TTC549 (cell line): ENCODE measurements at regions not wholly inside any gene's neighbourhood (a gene's known extent, or its start where the extent isn't known, plus 50 kb on each side); places are given as distances from the start of the nearest gene placed in this dataset.
"Not testable (repeated sequence)": the region's sequence is repeated elsewhere in the genome, so short reads cannot be mapped to it uniquely, and the experiment has no call there.

Experiments
- FAIRE-seq: peaks from 2 replicates; lab custom pipeline; 2012; peaks lifted over from hg19 to GRCh38; lab: Jason Lieb, UNC

DNA sequence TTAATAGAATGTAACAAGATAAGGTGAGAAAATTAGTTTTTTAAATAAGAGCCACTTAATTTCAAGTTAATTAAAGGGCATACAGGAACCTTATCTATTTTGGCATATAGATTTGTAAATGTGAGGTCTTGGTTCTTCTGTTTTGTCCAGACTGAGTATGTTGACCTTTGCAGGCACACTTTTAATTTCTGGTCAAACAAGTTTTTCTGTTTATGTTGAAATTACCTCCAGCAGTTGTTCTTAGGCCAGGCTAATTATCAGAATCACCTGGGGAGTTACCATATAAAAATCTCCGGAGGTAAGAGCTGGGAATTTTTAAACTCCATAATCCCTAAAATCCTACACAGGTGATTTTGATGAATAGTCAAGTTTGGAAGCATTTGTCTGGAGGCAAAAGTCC is 227.4 kb upstream of the ANKRD50 start:
- no peak for FAIRE-seq

DNA sequence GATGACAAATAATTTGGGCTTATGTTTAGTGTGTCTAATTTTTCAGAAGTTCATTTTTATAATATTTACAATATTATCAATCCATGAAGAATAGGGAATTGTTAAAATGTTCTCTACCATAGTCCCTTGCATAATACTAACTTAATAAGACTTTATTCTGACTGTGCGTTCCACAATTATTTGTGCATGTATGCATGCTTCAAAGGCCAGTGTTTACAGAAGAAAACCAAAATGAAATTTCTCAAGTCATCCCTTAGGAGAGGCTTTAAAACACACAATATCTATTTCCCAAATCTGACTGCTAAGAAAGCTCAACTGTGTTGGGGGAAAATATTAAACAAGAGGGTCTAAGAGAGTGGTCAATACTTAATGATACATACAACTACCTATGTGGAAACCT is 226.3 kb upstream of the ANKRD50 start:
- FAIRE-seq = no peak

DNA sequence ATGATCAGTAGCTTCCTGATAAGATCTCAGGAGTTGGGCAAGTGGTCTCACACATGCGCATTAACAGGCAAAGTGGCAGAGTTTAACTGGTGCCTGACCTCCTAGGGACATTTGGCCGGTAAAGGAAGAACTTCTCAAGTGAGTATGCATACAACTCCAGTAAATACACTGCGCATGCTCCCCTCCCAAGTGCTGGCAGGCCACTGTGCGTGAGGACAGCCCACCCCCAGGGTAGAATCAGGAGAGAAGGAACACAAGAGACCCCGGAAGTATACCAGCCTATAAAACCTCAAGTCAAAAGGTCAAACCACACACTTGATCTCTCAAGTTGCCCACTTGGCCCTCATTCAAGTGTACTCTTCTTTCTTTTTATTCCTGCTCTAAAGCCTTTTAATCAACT is 225.5 kb upstream of the ANKRD50 start:
- no peak for FAIRE-seq

DNA sequence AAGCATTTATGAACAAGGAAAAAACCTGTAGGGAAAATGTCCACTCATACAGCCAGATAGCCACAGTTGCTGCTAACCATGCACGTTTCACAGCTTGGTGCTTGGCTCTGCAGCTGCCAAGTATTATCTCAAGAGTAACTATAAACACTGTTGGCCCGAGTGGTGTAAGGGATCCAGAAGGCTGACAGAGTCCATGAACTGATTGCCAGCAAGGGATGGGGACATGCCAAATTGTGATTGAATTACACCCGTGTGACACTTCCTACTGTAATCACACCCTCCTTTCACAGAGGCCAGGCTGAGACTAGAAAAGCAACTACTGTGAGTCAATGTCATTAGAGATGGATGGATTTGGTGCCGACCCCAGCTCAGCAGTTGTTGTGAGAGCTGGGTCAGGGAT is 223.9 kb upstream of the ANKRD50 start:
- no peak for FAIRE-seq

DNA sequence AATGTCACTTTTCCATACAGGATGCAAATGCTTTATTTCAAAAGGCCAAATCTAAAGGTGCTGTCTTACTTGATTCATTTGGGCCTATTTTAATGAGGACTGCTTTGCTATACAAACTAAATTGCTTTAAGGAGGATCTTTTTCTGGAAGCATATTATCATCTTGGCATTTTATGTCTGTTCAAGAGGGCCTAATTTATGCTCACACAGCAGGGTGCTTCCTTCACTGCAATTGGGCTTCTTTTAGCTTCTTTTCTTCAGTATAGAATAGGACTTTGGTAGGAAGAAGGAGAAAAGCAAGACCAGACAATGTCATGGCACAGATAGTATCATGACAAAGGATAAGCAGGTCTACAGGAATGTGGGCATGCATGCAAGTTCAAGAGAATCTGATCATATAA is 222.4 kb upstream of the ANKRD50 start:
- FAIRE-seq = no peak

DNA sequence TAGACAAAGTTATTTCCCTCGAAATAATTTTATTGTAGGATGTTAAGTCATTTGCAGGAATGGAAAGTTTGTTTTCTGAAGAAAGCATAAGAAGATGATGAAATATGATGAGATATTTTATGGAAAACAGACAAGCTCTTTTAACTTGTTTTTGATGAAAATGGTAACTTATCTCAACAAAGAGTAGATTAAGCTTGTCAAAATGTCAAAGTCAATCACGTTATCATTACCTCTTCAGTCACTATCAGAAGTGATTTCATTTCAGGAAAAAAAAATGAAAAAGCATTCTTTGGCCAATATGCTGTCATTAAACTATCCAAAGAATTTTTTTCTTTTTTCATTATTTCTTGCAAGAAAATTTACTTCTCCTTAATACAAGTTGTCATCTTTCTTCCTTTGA is 221.0 kb upstream of the ANKRD50 start:
- no peak for FAIRE-seq

DNA sequence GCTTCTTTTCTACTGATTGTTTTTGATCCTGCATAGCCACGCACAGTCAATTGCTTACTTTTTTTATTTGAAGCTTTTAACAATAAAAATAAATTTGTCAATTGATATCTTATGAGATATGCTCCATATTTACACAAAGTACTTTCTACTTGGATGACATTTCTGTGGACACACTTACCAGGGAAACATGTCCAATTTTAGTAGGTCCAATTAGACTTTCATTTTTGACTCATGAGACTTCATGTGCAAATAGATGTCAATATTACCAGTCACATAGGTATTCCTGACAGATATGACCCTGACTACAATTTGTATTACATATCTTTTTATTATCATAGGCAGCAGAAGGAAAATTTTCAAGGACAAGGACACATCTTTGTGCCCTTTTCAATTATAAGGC is 219.9 kb upstream of the ANKRD50 start:
- no peak for FAIRE-seq

DNA sequence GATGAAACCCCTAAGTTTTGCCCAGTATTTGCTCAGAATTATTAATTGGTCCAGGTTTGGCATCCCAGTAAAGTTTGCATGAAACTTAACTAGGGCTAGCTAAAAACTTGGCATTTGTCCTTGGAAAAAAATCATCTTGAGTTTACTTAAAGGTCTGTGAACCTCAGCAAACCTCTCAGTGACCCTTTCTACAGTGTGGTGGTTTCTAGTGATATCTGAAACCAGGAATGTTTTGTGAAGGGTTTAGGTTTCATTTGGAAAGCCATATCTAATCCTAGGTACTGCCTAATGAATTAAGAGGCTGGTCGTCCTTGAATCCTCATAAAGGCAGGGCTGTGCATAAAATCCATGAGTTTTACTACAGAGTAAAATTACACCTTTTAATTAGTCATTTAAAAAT is 218.5 kb upstream of the ANKRD50 start:
- FAIRE-seq = no peak

DNA sequence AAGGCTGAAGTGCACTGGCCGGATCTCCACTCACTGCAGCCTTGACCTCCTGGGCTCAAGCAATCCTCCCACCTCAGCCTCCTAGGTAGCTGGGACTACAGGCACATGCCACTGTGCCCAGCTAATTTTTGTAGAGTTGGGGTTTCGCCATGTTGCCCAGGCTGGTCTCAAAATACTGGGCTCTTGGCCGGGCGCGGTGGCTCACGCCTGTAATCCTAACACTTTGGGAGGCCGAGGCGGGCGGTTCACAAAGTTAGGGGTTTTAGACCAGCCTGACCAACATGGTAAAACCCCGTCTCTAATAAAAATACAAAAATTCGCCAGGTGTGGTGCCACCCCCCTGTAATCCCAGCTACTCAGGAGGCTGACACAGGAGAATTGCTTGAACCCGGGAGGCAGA is 210.2 kb upstream of the ANKRD50 start:
- not testable (repeated sequence) for FAIRE-seq

DNA sequence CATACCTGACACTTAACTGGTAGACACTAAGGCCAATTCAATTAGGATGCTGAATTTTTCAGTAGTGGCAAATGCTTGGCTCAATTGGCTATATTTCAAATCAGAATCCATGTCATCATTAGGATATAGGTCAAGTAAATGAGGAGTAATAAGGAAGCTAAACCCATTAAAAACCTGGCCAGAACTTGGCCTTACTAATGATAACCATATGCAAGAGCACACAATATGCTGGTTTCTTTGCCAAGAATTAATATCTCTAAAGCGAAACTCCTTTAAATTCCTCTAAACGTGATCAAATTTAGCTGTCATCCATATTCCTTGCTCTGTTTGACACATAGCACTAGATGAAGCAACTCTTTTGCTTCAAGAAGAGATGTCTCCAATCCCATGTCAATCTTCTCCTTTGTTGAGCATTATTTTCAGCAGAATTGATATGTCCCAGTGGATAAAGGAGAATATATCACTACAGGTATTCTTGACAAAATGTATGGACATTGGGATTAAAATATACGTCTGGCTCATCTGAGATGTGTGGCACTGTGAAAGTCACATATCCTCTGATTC is 206.1 kb upstream of the ANKRD50 start:
- no peak for FAIRE-seq

DNA sequence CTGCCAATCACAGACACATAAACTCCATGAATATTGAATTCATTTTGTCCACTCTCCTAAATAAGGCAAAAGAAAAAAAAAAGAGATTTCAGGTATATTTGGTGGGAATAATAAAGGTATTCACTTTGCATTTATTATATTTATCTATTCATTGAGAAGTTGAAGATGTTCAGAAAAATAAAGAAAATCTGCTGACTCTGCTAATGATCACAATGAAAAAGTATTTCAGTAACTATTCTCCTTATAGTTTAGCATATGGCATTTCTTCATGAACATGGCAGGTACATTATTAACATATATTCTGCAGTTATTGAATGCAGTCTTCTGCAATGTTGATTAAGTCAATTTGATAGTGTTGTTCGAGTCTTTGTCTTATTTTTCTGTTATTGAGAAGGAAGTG is 202.5 kb upstream of the ANKRD50 start:
- FAIRE-seq = no peak

DNA sequence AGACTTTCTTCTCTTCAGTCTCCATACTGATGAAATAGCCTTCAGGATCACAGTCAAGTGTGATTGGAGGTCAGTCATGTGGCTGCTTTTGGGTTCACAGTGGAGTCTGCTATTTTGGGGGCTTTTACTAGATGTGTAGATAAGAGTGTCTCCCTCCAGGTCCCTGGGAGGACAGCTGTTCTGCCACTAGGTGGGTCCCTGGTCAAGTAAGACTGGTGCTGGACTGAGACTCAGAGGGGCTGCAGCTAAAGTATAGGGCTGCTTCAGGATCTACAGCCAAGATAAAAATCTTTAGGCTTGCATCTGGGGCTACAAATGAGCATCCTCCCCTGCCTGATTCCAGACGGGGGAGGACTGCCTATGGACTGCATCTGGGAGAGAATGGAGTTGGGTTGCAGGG is 200.7 kb upstream of the ANKRD50 start:
- FAIRE-seq = no peak

DNA sequence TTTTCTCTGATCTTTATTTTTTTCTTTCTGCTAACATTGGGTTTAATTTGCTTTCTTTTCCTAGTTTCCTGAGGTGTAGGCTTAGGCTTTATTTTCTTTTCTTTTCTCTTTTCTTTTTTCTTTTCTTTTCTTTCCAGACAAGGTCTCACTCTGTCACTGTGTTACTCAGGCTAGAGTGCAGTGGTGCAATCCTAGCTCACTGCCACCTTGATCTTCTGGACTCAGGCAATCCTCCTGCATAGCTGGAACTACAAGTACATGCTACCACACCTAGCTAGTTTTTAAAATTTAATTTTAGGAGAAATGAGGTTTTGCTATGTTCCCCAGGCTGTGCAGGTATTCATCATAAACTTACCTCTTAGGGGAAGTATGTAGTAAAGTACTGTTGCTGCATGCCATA is 197.8 kb upstream of the ANKRD50 start:
- FAIRE-seq = no peak

DNA sequence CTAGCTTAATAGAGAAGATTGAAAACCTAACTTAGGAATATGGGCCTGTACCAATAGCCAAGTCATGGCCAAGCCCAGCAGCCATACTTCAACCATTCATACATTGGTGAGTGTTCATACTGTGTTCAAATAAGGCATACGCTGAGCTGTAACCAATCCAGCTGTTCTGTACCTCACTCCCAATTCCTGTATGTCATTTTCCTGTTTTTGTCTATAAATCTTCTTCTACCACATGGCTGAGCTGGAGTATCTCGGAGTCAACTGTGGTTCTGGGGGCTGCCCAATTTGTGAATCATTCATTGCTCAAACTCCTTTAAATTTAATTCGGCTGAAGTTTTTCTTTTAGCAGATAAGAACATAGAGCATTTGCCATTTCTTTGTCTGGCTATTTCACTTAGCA is 195.3 kb upstream of the ANKRD50 start:
- FAIRE-seq = no peak

DNA sequence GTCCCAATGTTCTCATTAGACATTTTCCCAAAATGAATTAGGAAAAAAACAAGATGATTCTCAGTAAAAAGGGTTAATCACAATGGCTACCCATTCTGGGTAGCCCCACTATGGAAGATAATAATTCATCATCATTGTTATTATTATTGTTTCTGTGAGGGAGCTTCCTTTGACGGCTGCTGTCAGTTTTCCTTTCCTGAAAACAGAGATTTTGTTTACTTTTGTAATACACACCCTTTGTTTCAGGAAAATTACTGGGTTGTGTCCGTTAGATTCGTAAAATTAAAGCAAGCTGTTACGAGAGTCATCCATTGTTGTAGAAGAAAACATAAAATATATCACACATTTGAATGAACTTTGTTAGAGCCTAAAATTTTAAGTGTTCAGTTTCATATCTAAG is 192.9 kb upstream of the ANKRD50 start:
- FAIRE-seq = no peak

DNA sequence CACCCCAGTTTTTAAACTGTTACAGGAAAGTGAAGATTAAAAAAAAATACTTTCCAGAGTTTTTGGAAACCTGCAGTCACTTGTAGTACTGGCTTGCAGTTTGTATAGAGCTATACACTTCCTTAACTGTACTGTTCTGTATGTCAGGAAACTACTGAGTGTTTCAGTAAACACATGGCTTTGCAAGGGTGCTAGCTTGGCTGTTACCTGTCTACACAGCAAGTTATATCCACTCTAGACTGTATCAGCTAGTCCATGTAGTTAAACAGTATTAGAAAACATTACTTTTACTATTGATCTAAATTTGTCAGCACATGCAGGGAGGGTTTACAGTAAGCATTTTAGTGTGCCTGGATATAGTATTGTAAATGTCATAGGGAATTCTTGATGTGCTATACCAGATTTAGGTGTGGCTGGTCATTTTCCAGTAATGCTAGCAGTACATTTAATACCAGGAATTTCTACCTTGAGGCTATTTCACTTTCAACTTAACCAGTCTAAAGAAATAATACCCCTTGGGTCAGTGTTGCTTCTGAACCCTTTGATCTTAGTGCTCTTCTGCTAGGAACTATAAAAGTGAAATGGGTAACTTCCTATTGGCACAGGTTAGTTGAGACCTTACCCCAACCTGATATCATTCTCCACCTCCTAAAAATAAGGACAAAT is 192.3 kb upstream of the ANKRD50 start:
- no peak for FAIRE-seq

DNA sequence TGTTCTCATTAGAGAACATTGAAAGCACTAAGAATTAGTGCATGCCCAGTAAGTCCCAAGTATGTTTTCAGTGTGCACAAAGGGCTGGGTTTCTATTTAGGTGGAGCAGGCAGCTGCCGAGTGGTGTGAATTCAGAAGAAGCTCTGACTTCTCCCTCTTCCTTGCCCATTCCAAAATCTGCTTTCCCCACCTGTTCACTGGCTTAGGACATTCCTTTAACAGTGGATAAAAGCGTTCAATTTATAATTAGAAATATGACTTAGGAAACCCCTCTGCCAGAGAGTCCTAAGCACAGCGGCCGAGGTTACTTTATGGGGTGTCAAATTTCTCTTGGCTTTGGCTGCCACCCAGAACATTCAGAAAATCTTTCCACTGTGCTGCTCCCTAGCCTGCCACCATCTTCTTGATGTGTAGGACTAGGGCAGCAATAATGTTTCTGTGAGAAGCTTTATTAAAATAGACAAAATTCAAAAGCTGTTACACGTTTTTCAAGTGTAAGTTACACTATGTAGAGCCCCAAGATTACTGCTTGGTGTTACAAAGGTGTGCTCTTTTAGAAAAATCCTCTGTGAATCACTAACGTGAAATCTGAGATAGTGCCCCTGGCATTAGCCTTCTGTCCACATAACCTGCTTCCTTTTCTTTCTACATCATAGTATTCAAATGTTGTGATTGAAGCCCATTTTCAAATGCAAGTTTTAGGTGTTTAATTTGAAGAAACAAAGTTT is 191.6 kb upstream of the ANKRD50 start:
- FAIRE-seq = no peak

DNA sequence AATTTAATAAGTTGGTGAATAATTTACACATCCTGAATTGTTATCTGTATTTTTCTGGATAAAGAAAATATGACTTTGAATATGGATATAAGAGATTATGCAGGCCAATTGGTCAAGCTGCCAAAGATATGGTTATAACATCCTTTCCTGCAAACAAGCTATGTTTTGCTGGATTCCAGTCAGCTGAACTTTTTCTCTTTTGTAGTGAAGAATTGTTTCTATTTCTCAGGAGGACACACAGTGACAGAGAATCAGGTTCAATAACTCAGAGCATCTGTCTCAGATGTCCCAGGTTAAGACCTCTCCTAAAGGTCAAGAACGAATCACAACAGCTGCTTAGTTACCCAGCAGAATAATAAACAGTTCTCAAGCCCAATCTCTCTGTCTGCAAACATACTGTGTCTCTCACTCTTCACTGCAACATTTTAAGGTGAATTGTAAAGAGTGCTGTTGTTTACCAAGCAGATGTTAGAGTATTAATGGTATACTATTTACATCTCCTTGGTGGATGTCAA is 189.5 kb upstream of the ANKRD50 start:
- FAIRE-seq = no peak

DNA sequence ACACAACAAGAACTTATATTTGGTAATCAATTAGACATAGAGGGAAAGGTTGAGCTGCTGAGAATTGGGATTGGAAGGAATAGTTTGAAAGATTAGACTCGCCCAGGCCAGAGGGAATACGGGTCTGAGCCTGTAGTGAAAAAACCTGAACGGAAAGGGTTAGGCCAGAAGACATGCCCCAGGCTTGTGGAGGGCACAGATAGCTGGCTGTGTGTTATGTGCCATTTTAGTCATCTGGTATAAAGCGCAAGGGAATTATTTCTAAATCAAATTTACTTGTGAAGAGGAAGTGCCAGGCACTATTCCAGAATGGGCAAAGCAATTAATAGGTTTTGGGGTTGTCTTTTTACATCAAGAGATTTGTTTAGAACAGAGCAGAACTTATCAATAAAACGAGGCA is 187.5 kb upstream of the ANKRD50 start:
- FAIRE-seq = no peak

DNA sequence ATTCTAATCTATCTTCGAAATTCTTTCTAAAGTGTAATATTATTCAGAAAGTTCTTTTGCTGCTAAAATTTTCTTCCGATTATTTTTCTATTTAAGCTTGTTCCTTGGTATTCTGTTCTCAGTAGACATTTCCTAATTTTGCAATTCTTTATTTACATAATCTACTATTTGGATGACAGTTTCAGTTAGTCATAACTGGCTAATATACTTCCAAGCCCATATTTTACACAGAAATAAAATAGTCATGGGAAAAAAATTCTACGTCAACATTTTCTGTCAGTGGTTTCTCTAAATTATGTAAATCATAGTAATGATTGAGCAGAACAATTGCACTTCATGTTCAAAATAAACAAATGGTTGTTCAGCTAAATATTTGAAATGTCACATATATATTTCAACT is 178.0 kb upstream of the ANKRD50 start:
- no peak for FAIRE-seq

DNA sequence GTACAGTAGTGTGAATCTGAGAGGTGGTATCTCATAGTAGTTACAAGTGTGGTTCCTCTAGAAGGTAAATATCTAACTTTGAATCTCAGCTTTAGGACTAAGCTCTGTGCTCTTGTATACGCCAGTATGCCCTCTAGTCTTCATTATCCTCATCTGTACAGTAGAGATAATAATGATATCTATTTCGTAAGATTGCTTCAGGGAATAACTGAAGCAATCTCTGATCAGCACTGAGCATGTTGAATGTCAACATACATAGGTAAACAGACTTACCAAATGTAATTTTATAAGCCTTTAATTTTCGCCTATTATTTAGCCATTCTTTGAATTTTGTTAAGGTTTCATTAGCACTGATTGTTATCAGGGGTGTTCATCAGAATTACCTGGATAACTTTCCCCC is 175.2 kb upstream of the ANKRD50 start:
- no peak for FAIRE-seq

DNA sequence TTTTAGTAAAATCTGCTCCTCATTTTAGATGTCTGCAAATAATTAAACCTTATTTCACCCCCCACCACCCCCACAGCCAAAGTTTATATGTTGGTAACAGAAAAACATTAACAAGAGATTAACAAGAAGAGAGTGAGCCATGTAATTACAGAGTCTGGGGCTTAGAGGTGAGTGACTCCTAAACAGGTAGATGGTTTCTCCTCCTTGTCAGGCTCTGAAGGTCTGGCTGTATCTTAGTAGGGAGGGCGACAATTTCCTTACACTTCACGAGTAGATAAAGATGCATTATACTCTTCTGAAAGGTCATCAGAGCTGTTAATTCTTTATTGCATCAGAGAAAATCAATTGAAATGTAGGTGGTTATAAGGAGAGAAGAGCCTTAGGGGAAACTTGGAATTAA is 171.8 kb upstream of the ANKRD50 start:
- FAIRE-seq = no peak

DNA sequence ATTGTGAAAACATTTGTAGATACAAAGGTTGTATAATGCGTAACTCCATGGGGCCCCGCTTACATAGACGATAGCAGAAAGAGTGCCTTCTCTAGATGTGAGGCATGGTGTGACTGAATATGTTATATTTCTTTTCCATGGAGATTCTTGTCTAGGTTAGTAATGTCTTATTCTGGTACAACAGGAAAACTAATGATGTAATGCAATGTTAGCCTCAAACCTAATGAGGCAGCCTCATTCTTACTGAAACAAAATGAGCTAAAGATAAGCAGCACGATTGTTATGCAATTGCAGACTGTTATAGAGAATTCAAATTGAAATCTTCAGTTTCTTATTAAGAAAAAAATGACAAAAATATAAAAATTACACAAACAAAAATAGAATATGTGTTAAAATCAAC is 171.1 kb upstream of the ANKRD50 start:
- FAIRE-seq = no peak

DNA sequence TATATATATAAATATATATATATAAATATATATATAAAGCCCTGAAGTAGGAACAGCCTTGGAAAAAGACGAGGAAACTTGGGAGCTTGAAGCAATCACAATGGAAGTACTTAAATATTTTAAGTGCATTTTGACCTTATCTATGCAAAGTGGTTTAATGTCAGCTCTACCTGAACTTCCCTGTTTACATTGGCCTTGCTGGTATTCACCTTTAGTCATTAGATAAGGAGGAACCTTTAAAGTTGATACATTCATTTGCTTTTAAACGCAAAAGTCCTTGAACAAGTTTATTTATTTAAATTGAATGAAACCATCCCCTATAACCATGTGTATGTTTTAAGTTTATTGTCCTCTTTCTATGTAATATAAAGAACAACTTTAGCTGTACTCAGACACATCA is 166.7 kb upstream of the ANKRD50 start:
- no peak for FAIRE-seq
